Muscle layer of colon (tissue), 2 donors: ENCODE measurements at regions not wholly inside any gene's neighbourhood (a gene's known extent, or its start where the extent isn't known, plus 50 kb on each side); places are given as distances from the start of the nearest gene placed in this dataset.
"Not testable (repeated sequence)": the region's sequence is repeated elsewhere in the genome, so short reads cannot be mapped to it uniquely, and the experiment has no call there.

Experiments used
- H3K27ac ChIP-seq: one replicate; pipeline ENCODE4 v1.7.0; 2013; ENCODE audit warnings: low read depth, mild to moderate bottlenecking, low read length, moderate library complexity
- H3K27me3 ChIP-seq, 2 donors: one replicate each; pipeline ENCODE4 v1.7.0; 2013; ENCODE audit warnings: low read length in 2 of 2, mild to moderate bottlenecking in 2 of 2; ENCODE audit not compliant: insufficient read depth in 2 of 2, control insufficient read depth in 1 of 2
- H3K36me3 ChIP-seq: one replicate; pipeline ENCODE4 v1.7.0; 2013; ENCODE audit warnings: mild to moderate bottlenecking, low read length; ENCODE audit not compliant: insufficient read depth
- H3K4me1 ChIP-seq: one replicate; pipeline ENCODE4 v1.7.0; 2013; ENCODE audit warnings: mild to moderate bottlenecking, low read length; ENCODE audit not compliant: insufficient read depth
- H3K4me3 ChIP-seq, 2 donors: one replicate each; pipeline ENCODE4 v1.7.0; 2013; ENCODE audit warnings: low read length in 2 of 2, low read depth in 1 of 2, mild to moderate bottlenecking in 1 of 2, moderate library complexity in 1 of 2
- H3K9ac ChIP-seq: one replicate; pipeline ENCODE4 v1.7.0; 2013; ENCODE audit warnings: low read length
- H3K9me3 ChIP-seq: one replicate; pipeline ENCODE4 v1.7.0; 2013; ENCODE audit warnings: mild to moderate bottlenecking, low read length
- donor health status: abdominal sarcoma.
- donor health status: Adenocarcinoma of cecum.

GRCh38 chr10:35882422-35883150 lies 240.5 kb upstream of the FZD8 start:
- H3K9me3 ChIP-seq, result no peaks in the 10 kb centered on the region
- no peak overlapping the region for H3K9ac ChIP-seq
- no peak overlapping the region for H3K27ac ChIP-seq
- H3K36me3 ChIP-seq, result no peaks in the 10 kb centered on the region
- H3K4me3 ChIP-seq, result no peak overlapping the region
- no peaks in the 10 kb centered on the region for H3K27me3 ChIP-seq
- no peaks in the 10 kb centered on the region for H3K4me1 ChIP-seq

- no peak overlapping the region for H3K27ac ChIP-seq
- H3K27me3 ChIP-seq, result no peaks in the 10 kb centered on the region
- H3K36me3 ChIP-seq, result no peaks in the 10 kb centered on the region
- H3K9me3 ChIP-seq, result no peaks in the 10 kb centered on the region
- H3K4me1 ChIP-seq, result peaks cover 1% of the 10 kb centered on the region
- no peak overlapping the region for H3K4me3 ChIP-seq
- H3K9ac ChIP-seq, result no peak overlapping the region
Observed at GRCh38 chr10:35881320-35881719, 239.2 kb upstream of the FZD8 start.

DNA sequence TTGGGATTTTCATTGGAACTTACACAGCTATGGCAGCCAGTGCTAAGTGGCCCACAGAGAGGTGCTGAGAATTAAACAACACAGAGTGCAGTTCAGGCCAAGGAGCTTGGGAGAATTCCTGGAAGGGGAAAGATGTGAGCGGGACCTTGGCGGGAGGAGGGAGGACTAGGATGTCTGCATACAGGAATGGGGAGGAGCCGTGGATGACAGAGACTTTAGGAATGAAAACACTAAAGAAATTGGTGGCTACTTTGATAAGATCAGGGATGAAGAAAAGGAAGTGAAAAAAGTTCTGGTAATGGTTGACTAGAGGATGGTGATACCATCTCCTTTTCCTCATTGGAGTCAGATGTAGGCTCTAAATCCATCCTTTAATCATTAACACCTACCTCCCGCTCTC lies 234.2 kb upstream of the FZD8 start:
- no peak overlapping the region for H3K27ac ChIP-seq
- no peak overlapping the region for H3K4me3 ChIP-seq
- H3K36me3 ChIP-seq, result no peaks in the 10 kb centered on the region
- no peak overlapping the region for H3K9ac ChIP-seq
- no peaks in the 10 kb centered on the region for H3K9me3 ChIP-seq
- no peaks in the 10 kb centered on the region for H3K27me3 ChIP-seq
- peaks cover 18% of the 10 kb centered on the region for H3K4me1 ChIP-seq

- peaks cover 18% of the 10 kb centered on the region for H3K4me1 ChIP-seq
- H3K4me3 ChIP-seq, result no peak overlapping the region
- no peak overlapping the region for H3K9ac ChIP-seq
- H3K27me3 ChIP-seq, result no peaks in the 10 kb centered on the region
- no peak overlapping the region for H3K27ac ChIP-seq
- H3K36me3 ChIP-seq, result no peaks in the 10 kb centered on the region
- H3K9me3 ChIP-seq, result no peaks in the 10 kb centered on the region
Observed at GRCh38 chr10:35875016-35875676, 233.1 kb upstream of the FZD8 start.

- Histone ChIP-seq H3K9me3 (no peaks in the 10 kb centered on the region), H3K4me3 (no peak overlapping the region), H3K9ac (no peak overlapping the region), H3K27me3 (no peaks in the 10 kb centered on the region), H3K27ac (no peak overlapping the region), H3K4me1 (peaks cover 18% of the 10 kb centered on the region), H3K36me3 (no peaks in the 10 kb centered on the region)
Observed at GRCh38 chr10:35874311-35875015, 232.4 kb upstream of the FZD8 start.

GRCh38 chr10:35872671-35873070 lies 230.6 kb upstream of the FZD8 start:
- Histone ChIP-seq H3K4me3 (no peak overlapping the region), H3K36me3 (no peaks in the 10 kb centered on the region), H3K9me3 (no peaks in the 10 kb centered on the region), H3K9ac (no peak overlapping the region), H3K27me3 (no peaks in the 10 kb centered on the region), H3K27ac (no peak overlapping the region), H3K4me1 (peaks cover 18% of the 10 kb centered on the region)

DNA sequence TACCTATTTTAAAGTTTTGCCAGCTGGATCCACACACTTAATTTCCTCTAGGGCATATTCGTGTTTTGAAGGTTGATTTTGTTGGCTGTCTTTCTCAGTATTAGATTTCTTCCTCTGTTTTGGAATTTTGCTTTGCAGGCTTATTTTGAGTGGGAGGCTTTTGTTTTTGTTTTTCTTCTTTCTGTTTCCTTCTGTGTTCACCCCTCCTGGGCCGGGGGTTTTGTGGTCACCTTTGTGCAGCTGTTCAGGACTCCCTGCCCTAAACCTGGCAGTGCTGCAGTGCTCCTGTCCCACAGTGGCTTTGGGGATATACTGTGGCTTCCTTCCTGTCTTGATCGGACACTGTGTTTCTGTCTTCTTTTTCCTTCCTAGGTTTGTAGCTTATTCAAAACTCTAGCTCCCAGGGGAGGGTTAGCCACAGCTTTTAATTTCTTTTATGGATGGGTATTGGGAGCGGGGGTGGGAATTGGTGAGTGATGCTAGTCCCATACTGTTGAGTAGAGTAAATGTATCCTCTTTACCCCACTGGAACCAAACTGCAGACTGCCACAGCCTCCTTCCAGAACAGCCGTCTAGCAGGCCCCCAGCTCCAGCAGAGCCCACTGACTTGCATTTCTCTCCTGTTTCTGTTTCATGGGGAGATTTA lies 228.7 kb upstream of the FZD8 start:
- Histone ChIP-seq H3K27me3 (no peaks in the 10 kb centered on the region), H3K9ac (no peak overlapping the region), H3K36me3 (no peaks in the 10 kb centered on the region), H3K27ac (no peak overlapping the region), H3K9me3 (no peaks in the 10 kb centered on the region), H3K4me1 (peaks cover 11% of the 10 kb centered on the region), H3K4me3 (no peak overlapping the region)

DNA sequence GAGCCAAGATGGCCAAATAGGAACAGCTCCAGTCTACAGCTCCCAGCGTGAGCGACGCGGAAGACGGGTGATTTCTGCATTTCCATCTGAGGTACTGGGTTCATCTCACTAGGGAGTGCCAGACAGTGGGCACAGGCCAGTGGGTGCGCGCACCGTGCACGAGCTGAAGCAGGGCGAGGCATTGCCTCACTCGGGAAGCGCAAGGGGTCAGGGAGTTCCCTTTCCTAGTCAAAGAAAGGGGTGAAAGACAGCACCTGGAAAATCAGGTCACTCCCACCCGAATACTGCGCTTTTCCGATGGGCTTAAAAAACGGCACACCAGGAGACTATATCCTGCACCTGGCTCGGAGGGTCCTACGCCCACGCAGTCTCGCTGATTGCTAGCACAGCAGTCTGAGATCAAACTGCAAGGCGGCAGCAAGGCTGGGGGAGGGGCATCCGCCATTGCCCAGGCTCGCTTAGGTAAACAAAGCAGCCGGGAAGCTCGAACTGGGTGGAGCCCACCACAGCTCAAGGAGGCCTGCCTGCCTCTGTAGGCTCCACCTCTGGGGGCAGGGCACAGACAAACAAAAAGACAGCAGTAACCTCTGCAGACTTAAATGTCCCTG lies 216.7 kb upstream of the FZD8 start:
- not testable (repeated sequence) for H3K27me3 ChIP-seq, H3K36me3 ChIP-seq

GRCh38 chr10:35857860-35858259 lies 215.8 kb upstream of the FZD8 start:
- H3K9ac ChIP-seq, result no peak overlapping the region
- H3K4me3 ChIP-seq, result no peak overlapping the region
- no peak overlapping the region for H3K27ac ChIP-seq
- H3K36me3 ChIP-seq, result no peaks in the 10 kb centered on the region
- peaks cover 4% of the 10 kb centered on the region for H3K4me1 ChIP-seq
- H3K9me3 ChIP-seq, result no peaks in the 10 kb centered on the region
- H3K27me3 ChIP-seq, result no peaks in the 10 kb centered on the region

More for the DNA sequence above, 216.7 kb upstream of the FZD8 start:
- H3K27ac ChIP-seq, H3K9ac ChIP-seq, H3K9me3 ChIP-seq, H3K4me3 ChIP-seq, H3K4me1 ChIP-seq: not testable (repeated sequence)

DNA sequence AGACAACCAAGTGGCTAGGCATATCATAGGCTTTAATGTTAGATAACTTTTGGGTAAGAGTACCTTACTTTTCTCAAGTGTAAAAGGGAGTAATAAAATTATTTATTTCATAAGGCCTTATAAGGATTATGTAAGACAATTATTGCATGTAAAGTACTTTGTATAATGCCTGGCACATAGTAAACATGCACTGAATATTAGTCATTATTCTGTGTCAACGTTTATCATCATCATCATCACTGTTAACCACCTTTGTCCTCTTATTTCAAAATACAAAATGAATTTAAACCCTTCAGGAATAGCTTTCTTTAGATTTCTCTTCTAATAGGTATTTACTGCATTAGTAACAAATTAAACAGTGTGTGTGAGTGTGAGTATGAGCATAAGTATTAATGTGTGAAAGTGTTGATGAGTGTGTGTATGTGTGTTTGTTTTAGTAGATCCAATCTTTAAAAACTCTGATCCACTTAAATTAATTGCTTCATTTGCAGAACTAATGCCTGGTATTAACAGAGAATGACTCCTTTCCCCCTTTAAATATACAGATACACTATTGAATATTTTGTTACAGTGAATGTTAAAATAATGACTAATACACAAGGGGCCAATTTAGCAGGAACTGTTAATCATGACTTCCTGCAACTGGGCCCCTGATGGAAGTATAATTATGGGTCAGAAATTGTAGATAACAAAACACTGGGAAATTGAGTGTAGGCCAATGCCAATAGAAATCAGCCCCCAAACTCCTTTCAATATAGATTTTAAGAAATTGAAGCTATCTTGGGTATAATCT lies 213.3 kb upstream of the FZD8 start:
- no peaks in the 10 kb centered on the region for H3K36me3 ChIP-seq
- no peak overlapping the region for H3K9ac ChIP-seq
- H3K27ac ChIP-seq, result no peak overlapping the region
- H3K9me3 ChIP-seq, result no peaks in the 10 kb centered on the region
- no peaks in the 10 kb centered on the region for H3K27me3 ChIP-seq
- H3K4me3 ChIP-seq, result no peak overlapping the region
- peaks cover 4% of the 10 kb centered on the region for H3K4me1 ChIP-seq
